GM12878 (cell line): ENCODE measurements at regions not wholly inside any gene's neighbourhood (a gene's known extent, or its start where the extent isn't known, plus 50 kb on each side); places are given as distances from the start of the nearest gene placed in this dataset.

Source experiments
- FOXK2 ChIP-seq: fragments of 450-650 bp; IDR thresholded peaks from 2 replicates; pipeline ENCODE4 v1.6.1; 2017; ENCODE audit warnings: mild to moderate bottlenecking, moderate library complexity
- TF ChIP-seq, protein P1 (sequence below), 3 experiments: IDR thresholded peaks in 2 of 3; conservative IDR thresholded peaks in 1 of 3; 2 replicates each; pipeline ENCODE4 v1.5.1; 2011; ENCODE audit warnings: low read depth in 3 of 3, low read length in 3 of 3, mild to moderate bottlenecking in 3 of 3, control low read depth in 2 of 3, moderate library complexity in 2 of 3, inconsistent platforms in 1 of 3, mixed read lengths in 1 of 3; ENCODE audit not compliant: control insufficient read depth in 2 of 3, insufficient read depth in 1 of 3; ENCODE audit errors: extremely low read depth in 1 of 3

DNA sequence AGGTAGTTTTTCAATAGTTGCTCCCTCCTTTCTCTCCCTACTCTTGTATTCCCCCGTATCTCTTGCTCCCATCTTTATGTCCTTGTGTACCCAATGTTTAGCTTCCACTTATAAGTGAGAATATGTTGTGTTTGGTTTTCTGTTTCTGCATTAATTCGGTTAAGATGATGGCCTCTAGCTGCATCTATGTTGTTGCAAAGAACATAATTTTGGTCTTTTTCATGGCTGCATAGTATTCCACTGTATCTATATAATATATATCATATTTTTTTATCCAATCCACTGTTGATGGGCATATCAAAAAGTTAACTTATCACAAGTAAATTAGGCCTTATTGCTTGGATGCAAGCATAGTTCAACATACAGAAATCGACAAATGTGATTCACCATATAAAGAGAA, 594.0 kb downstream of the TYW1 start:
- TF ChIP-seq, protein P1, sequence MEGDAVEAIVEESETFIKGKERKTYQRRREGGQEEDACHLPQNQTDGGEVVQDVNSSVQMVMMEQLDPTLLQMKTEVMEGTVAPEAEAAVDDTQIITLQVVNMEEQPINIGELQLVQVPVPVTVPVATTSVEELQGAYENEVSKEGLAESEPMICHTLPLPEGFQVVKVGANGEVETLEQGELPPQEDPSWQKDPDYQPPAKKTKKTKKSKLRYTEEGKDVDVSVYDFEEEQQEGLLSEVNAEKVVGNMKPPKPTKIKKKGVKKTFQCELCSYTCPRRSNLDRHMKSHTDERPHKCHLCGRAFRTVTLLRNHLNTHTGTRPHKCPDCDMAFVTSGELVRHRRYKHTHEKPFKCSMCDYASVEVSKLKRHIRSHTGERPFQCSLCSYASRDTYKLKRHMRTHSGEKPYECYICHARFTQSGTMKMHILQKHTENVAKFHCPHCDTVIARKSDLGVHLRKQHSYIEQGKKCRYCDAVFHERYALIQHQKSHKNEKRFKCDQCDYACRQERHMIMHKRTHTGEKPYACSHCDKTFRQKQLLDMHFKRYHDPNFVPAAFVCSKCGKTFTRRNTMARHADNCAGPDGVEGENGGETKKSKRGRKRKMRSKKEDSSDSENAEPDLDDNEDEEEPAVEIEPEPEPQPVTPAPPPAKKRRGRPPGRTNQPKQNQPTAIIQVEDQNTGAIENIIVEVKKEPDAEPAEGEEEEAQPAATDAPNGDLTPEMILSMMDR (IDR thresholded peaks at IDR 0.05 in 2 of 3, conservative IDR thresholded peaks at IDR 0.05 in 1 of 3; ENCODE audit: control insufficient read depth in 2 of 3, extremely low read depth in 1 of 3, insufficient read depth in 1 of 3, low read depth in 3 of 3, low read length in 3 of 3) = no peak
- TF ChIP-seq FOXK2 = no peak
